Panc1 (cell line): ENCODE measurements at regions not wholly inside any gene's neighbourhood (a gene's known extent, or its start where the extent isn't known, plus 50 kb on each side); places are given as distances from the start of the nearest gene placed in this dataset.

ENCODE experiments used
- ATAC-seq: fragments of 200-7000 bp; cut with Tn5 transposase; 2 replicates; pipeline ENCODE4 v1.9.1; 2020; ENCODE audit warnings: mild to moderate bottlenecking, moderate library complexity
- BruUV-seq: library from RNA; stranded (reverse); fragments of 400-500 nt; replicated peaks from 2 replicates; lab custom pipeline; 2021; lab: Mats Ljungman, UMichigan
- CTCF ChIA-PET: fragments of 300-600 bp; sonication (Branson Sonifier 250); formaldehyde crosslinking; loops from one replicate; lab custom pipeline; 2022; ENCODE audit warnings: antibody characterized with exemption; lab: Charles Lee
- POLR2A ChIA-PET: fragments of 300-600 bp; sonication (Branson Sonifier 250); formaldehyde crosslinking; loops from one replicate; lab custom pipeline; 2022; ENCODE audit warnings: antibody characterized with exemption; lab: Charles Lee
- DNase-seq: peaks from one replicate; pipeline ENCODE4 v3.0.0-alpha.2; 2010; ENCODE audit warnings: low read depth, low spot score
- H3K27ac ChIP-seq: 2 replicates; pipeline ENCODE4 v1.5.1; 2011; ENCODE audit warnings: mild to moderate bottlenecking, low read length, inconsistent platforms
- H3K27me3 ChIP-seq: fragments of 200-500 bp; sonication (Bioruptor generic); 2 replicates; pipeline ENCODE4 v1.6.0; 2014; ENCODE audit warnings: low read length, inconsistent platforms; ENCODE audit not compliant: control insufficient read depth, insufficient read depth
- H3K36me3 ChIP-seq: fragments of 200-500 bp; sonication (Bioruptor generic); 2 replicates; pipeline ENCODE4 v1.5.1; 2014; ENCODE audit warnings: inconsistent platforms, mild to moderate bottlenecking, low read length, moderate library complexity; ENCODE audit not compliant: control insufficient read depth, insufficient read depth
- H3K4me1 ChIP-seq: 2 replicates; pipeline ENCODE4 v1.5.1; 2011; ENCODE audit warnings: inconsistent platforms, mild to moderate bottlenecking, low read length, moderate library complexity; ENCODE audit not compliant: control insufficient read depth, insufficient read depth
- H3K4me3 ChIP-seq, 2 experiments: 2 replicates each; pipeline ENCODE4 v1.5.1; 2011 to 2012; ENCODE audit warnings: low read depth in 2 of 2, low read length in 2 of 2, mild to moderate bottlenecking in 2 of 2, inconsistent platforms in 1 of 2, moderate library complexity in 1 of 2
- H3K9me3 ChIP-seq: fragments of 200-500 bp; sonication (Bioruptor generic); 2 replicates; pipeline ENCODE4 v1.5.1; 2014; ENCODE audit warnings: low read depth, mild to moderate bottlenecking, inconsistent platforms, low read length, moderate library complexity; ENCODE audit not compliant: control insufficient read depth, insufficient read depth
- CTCF ChIP-seq: fragments of 450-650 bp; IDR thresholded peaks from 2 replicates; pipeline ENCODE4 v1.5.1; 2017; ENCODE audit warnings: mild to moderate bottlenecking
- POLR2AphosphoS5 ChIP-seq: IDR thresholded peaks from 2 replicates; pipeline ENCODE4 v1.6.1; 2012; ENCODE audit warnings: mild to moderate bottlenecking, low read depth, low read length, moderate library complexity
- SIN3A ChIP-seq: IDR thresholded peaks from 2 replicates; pipeline ENCODE4 v1.6.1; 2012; ENCODE audit warnings: low read depth, mild to moderate bottlenecking, low read length, moderate library complexity, borderline replicate concordance; ENCODE audit not compliant: insufficient read depth
- TCF7L2 ChIP-seq: IDR thresholded peaks from 2 replicates; pipeline ENCODE4 v1.6.1; 2011; ENCODE audit warnings: mild to moderate bottlenecking, low read depth, low read length, inconsistent platforms
- in situ Hi-C: cut with HindIII; loops from 2 replicates; pipeline ENCODE4 v1.10.0; 2016; ENCODE audit warnings: low sequenced_read_pairs, low pct_unique_long_range_greater_than_20kb
- intact Hi-C: fragments of 100-400 bp; cut with micrococcal nuclease; formaldehyde crosslinking; loops from one replicate; pipeline ENCODE4 v1.10.0; 2022; ENCODE audit not compliant: unreplicated experiment
- TF ChIP-seq, protein P1 (sequence below), 2 experiments: IDR thresholded peaks; 2 replicates each; pipeline ENCODE4 v1.6.1; 2011 to 2012; ENCODE audit warnings: low read depth in 2 of 2, control low read depth in 1 of 2, low read length in 1 of 2, mild to moderate bottlenecking in 1 of 2, moderate library complexity in 1 of 2; ENCODE audit not compliant: insufficient read depth in 1 of 2

DNA sequence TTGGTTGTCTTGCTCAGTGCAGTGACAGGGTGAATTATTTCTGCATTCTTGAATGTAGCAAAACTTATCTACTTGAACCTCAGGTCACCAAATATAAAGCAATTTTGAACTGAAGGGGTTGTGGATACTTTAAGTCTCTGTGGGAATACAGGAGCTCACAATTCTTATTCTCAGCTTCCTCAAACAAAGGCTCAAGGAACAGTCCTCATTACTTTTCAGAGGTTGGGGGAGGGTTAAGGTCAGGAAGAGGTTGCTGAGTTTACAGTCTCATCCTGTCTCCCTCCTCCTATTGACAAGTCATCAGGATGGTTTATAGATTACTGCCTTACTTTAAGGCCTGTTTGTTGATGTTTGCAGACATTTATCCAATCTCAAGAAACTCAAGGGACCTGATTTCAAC is 143.6 kb upstream of the SPACA1 start:
- TF ChIP-seq CTCF = no peak
- no peak for TF ChIP-seq POLR2AphosphoS5
- no peak for TF ChIP-seq SIN3A
- no peak for TF ChIP-seq TCF7L2
- TF ChIP-seq, protein P1, sequence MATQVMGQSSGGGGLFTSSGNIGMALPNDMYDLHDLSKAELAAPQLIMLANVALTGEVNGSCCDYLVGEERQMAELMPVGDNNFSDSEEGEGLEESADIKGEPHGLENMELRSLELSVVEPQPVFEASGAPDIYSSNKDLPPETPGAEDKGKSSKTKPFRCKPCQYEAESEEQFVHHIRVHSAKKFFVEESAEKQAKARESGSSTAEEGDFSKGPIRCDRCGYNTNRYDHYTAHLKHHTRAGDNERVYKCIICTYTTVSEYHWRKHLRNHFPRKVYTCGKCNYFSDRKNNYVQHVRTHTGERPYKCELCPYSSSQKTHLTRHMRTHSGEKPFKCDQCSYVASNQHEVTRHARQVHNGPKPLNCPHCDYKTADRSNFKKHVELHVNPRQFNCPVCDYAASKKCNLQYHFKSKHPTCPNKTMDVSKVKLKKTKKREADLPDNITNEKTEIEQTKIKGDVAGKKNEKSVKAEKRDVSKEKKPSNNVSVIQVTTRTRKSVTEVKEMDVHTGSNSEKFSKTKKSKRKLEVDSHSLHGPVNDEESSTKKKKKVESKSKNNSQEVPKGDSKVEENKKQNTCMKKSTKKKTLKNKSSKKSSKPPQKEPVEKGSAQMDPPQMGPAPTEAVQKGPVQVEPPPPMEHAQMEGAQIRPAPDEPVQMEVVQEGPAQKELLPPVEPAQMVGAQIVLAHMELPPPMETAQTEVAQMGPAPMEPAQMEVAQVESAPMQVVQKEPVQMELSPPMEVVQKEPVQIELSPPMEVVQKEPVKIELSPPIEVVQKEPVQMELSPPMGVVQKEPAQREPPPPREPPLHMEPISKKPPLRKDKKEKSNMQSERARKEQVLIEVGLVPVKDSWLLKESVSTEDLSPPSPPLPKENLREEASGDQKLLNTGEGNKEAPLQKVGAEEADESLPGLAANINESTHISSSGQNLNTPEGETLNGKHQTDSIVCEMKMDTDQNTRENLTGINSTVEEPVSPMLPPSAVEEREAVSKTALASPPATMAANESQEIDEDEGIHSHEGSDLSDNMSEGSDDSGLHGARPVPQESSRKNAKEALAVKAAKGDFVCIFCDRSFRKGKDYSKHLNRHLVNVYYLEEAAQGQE (IDR thresholded peaks at IDR 0.05; ENCODE audit: insufficient read depth in 1 of 2, low read depth in 2 of 2, low read length in 1 of 2) = no peak
- intact Hi-C loops (no loop called here), in situ Hi-C loops (no loop called here)
- Histone ChIP-seq H3K27ac (no peak overlapping the region), H3K36me3 (no peaks in the 10 kb centered on the region), H3K4me3 (no peak overlapping the region), H3K9me3 (no peaks in the 10 kb centered on the region), H3K4me1 (no peaks in the 10 kb centered on the region), H3K27me3 (peaks cover 5% of the 10 kb centered on the region; the same call in 1 of the 2 replicates)
- no TSS peak for BruUV-seq
- ChIA-PET POLR2A (no interaction called here), CTCF (interaction anchor here (0.6 kb wide), 1 partner anchor 805 kb away, joined by 3 read pairs; no protein-coding TSS in a partner anchor)
- DNase-seq = no peak
- ATAC-seq = no peak

DNA sequence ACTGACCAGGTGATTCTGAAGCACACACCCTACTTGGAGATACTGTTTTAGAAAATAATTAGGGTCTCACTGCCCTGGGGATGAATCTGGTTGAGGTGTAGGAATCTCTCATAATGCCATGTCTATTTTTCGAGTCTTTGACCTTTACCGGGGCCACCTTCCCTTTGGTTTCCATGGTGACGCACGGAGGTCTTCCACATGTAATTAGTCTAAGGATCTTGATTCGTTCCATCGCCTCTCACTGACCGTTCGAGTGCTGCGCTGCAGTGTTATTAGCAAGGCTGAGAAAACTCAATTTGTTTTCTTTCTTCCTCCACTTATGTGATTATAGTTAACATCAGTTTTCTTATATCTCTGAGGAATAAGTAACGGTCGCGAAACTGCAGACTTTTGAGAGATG is 144.3 kb upstream of the SPACA1 start:
- no peak for DNase-seq

More for the DNA sequence above, 144.3 kb upstream of the SPACA1 start:
- BruUV-seq = no TSS peak
- no peak for ATAC-seq
- Histone ChIP-seq H3K36me3 (no peaks in the 10 kb centered on the region), H3K27ac (no peak overlapping the region), H3K4me1 (no peaks in the 10 kb centered on the region), H3K4me3 (no peak overlapping the region), H3K27me3 (no peaks in the 10 kb centered on the region; the same call in 1 of the 2 replicates), H3K9me3 (no peaks in the 10 kb centered on the region)
- intact Hi-C loops = no loop called here
- TF ChIP-seq, protein P1 (IDR thresholded peaks at IDR 0.05; ENCODE audit: insufficient read depth in 1 of 2, low read depth in 2 of 2, low read length in 1 of 2) = no peak
- ChIA-PET CTCF (interaction anchor here (0.6 kb wide), 1 partner anchor 804 kb away, joined by 3 read pairs; no protein-coding TSS in a partner anchor), POLR2A (no interaction called here)
- in situ Hi-C loops = no loop called here
